HCT116 (cell line): ENCODE measurements at regions not wholly inside any gene's neighbourhood (a gene's known extent, or its start where the extent isn't known, plus 50 kb on each side); places are given as distances from the start of the nearest gene placed in this dataset.
A peak's percentile ranks its signal among the peaks of the same experiment; 100 is the strongest.

Experiments used
- ATAC-seq: fragments of 200-7000 bp; cut with Tn5 transposase; 2 replicates; pipeline ENCODE4 v1.9.1; 2020; ENCODE audit warnings: mild to moderate bottlenecking, moderate library complexity
- BruUV-seq: library from RNA; stranded (reverse); fragments of 400-500 nt; replicated peaks from 2 replicates; lab custom pipeline; 2021; lab: Mats Ljungman, UMichigan
- CTCF ChIA-PET: fragments of 300-600 bp; sonication (Branson Sonifier 250); formaldehyde crosslinking; loops from one replicate; lab custom pipeline; 2021; ENCODE audit warnings: antibody characterized with exemption; lab: Charles Lee
- POLR2A ChIA-PET: fragments of 300-600, 350-600 bp; sonication (Branson Sonifier 250); formaldehyde crosslinking; loops from one replicate; lab custom pipeline; 2021; ENCODE audit warnings: antibody characterized with exemption; lab: Charles Lee
- RAD21 ChIA-PET, 2 experiments: fragments of 300-600 bp; sonication (Branson Sonifier 250); formaldehyde crosslinking; loops; one replicate each; lab custom pipeline; 2023; ENCODE audit warnings: low total read pairs in 2 of 2; ENCODE audit not compliant: uncharacterized antibody in 2 of 2, unreplicated experiment in 2 of 2, low non-redundant PET in 1 of 2; lab: Charles Lee
- DNase-seq: peaks from one replicate; pipeline ENCODE4 v3.0.0-alpha.2; 2010; ENCODE audit warnings: low read depth, low spot score
- H2AFZ ChIP-seq: fragments of 200-600 bp; shearing (Covaris generic), sonication (generic); 2 replicates; pipeline ENCODE4 v1.6.1; 2017; ENCODE audit warnings: low read depth, mixed run types, mixed read lengths, antibody characterized with exemption, low read length; ENCODE audit not compliant: poor library complexity, severe bottlenecking
- H3K27ac ChIP-seq: 2 replicates; pipeline ENCODE4 v1.5.1; 2012; ENCODE audit warnings: low read depth, low read length
- H3K27me3 ChIP-seq: fragments of 200-600 bp; sonication (generic); 2 replicates; pipeline ENCODE4 v1.6.1; 2016; ENCODE audit warnings: mixed run types, low read length, mixed read lengths; ENCODE audit not compliant: insufficient read depth
- H3K36me3 ChIP-seq, 2 experiments: fragments of 200-500 bp in 1 of 2; fragments of 200-600 bp in 1 of 2; sonication (Bioruptor generic) in 1 of 2; sonication (generic) in 1 of 2; 2 replicates each; pipeline versions ENCODE4 v1.5.1 to v1.6.1; 2014 to 2016; ENCODE audit warnings: low read length in 2 of 2, inconsistent platforms in 1 of 2, mixed read lengths in 1 of 2, mixed run types in 1 of 2; ENCODE audit not compliant: insufficient read depth in 2 of 2, control insufficient read depth in 1 of 2
- H3K4me1 ChIP-seq, 2 experiments: fragments of 200-600 bp in 1 of 2; sonication (generic) in 1 of 2; 2 replicates each; pipeline versions ENCODE4 v1.5.1 to v1.6.1; 2012 to 2017; ENCODE audit warnings: low read length in 2 of 2, inconsistent platforms in 1 of 2, mild to moderate bottlenecking in 1 of 2, mixed read lengths in 1 of 2, mixed run types in 1 of 2, moderate library complexity in 1 of 2; ENCODE audit not compliant: insufficient read depth in 2 of 2, control insufficient read depth in 1 of 2
- H3K4me2 ChIP-seq: fragments of 200-600 bp; sonication (generic); 2 replicates; pipeline ENCODE4 v1.6.1; 2017; ENCODE audit warnings: mixed run types, low read length, mixed read lengths
- H3K4me3 ChIP-seq, 2 experiments: fragments of 200-600 bp in 1 of 2; sonication (generic) in 1 of 2; replicated peaks in 1 of 2; 2 replicates each; pipeline ENCODE4 v1.5.1; 2011 to 2016; ENCODE audit warnings: low read length in 2 of 2, control low read depth in 1 of 2, low read depth in 1 of 2, mild to moderate bottlenecking in 1 of 2, mixed read lengths in 1 of 2, mixed run types in 1 of 2
- H3K79me2 ChIP-seq: fragments of 200-600 bp; sonication (generic); 2 replicates; pipeline ENCODE4 v1.6.1; 2017; ENCODE audit warnings: mild to moderate bottlenecking, mixed run types, low read length, moderate library complexity, mixed read lengths; ENCODE audit not compliant: insufficient read depth
- H3K9ac ChIP-seq: fragments of 200-600 bp; sonication (generic); 2 replicates; pipeline ENCODE4 v1.6.1; 2016; ENCODE audit warnings: low read length, mixed read lengths
- H3K9me2 ChIP-seq: fragments of 200-600 bp; sonication (generic), shearing (Covaris generic); 2 replicates; pipeline ENCODE4 v1.6.1; 2017; ENCODE audit warnings: mixed run types, mild to moderate bottlenecking, moderate library complexity; ENCODE audit not compliant: insufficient read depth
- H3K9me3 ChIP-seq, 2 experiments: fragments of 200-500 bp in 1 of 2; fragments of 200-600 bp in 1 of 2; sonication (Bioruptor generic) in 1 of 2; sonication (generic) in 1 of 2; 2 replicates each; pipeline ENCODE4 v1.6.1; 2014 to 2017; ENCODE audit warnings: low read length in 2 of 2, mixed read lengths in 2 of 2, inconsistent platforms in 1 of 2, low read depth in 1 of 2, mild to moderate bottlenecking in 1 of 2, mixed run types in 1 of 2, moderate library complexity in 1 of 2; ENCODE audit not compliant: control insufficient read depth in 1 of 2, insufficient read depth in 1 of 2
- H4K20me1 ChIP-seq: fragments of 200-600 bp; sonication (generic), shearing (Covaris generic); 2 replicates; pipeline ENCODE4 v1.6.1; 2017; ENCODE audit warnings: mixed run types, mild to moderate bottlenecking, moderate library complexity; ENCODE audit not compliant: insufficient read depth
- ELF1 ChIP-seq: IDR thresholded peaks from 2 replicates; pipeline ENCODE4 v1.6.1; 2012; ENCODE audit warnings: low read depth, borderline replicate concordance
- EZH2 ChIP-seq: fragments of 200-600 bp; sonication (generic); IDR thresholded peaks from 2 replicates; pipeline ENCODE4 v1.6.1; 2017; ENCODE audit warnings: antibody characterized with exemption, mixed run types
- JUND ChIP-seq: IDR thresholded peaks from 2 replicates; pipeline ENCODE4 v1.6.1; 2012
- RAD21 ChIP-seq: IDR thresholded peaks from 2 replicates; pipeline ENCODE4 v1.6.1; 2012; ENCODE audit warnings: low read depth, mild to moderate bottlenecking
- TCF7L2 ChIP-seq: IDR thresholded peaks from 2 replicates; pipeline ENCODE4 v1.7.0; 2011; ENCODE audit warnings: borderline replicate concordance, inconsistent platforms; ENCODE audit not compliant: insufficient read depth, insufficient read length; ENCODE audit errors: extremely low read depth
- ZFX ChIP-seq: fragments of 450-650 bp; IDR thresholded peaks from 2 replicates; pipeline ENCODE4 v1.6.1; 2017
- intact Hi-C: fragments of 100-400 bp; cut with micrococcal nuclease; formaldehyde crosslinking; loops from 2 replicates; pipeline ENCODE4 v1.10.0; 2022
- TF ChIP-seq, protein P1 (sequence below), 3 experiments: fragments of 200-600 bp in 1 of 3; sonication (generic) in 1 of 3; IDR thresholded peaks in 2 of 3; conservative IDR thresholded peaks in 1 of 3; 2 replicates each; pipeline ENCODE4 v1.5.1; 2012 to 2017; ENCODE audit warnings: low read depth in 2 of 3, low read length in 2 of 3, antibody characterized with exemption in 1 of 3, borderline replicate concordance in 1 of 3, control low read depth in 1 of 3, mild to moderate bottlenecking in 1 of 3, mixed read lengths in 1 of 3, mixed run types in 1 of 3, moderate library complexity in 1 of 3; ENCODE audit not compliant: insufficient read depth in 1 of 3

DNA sequence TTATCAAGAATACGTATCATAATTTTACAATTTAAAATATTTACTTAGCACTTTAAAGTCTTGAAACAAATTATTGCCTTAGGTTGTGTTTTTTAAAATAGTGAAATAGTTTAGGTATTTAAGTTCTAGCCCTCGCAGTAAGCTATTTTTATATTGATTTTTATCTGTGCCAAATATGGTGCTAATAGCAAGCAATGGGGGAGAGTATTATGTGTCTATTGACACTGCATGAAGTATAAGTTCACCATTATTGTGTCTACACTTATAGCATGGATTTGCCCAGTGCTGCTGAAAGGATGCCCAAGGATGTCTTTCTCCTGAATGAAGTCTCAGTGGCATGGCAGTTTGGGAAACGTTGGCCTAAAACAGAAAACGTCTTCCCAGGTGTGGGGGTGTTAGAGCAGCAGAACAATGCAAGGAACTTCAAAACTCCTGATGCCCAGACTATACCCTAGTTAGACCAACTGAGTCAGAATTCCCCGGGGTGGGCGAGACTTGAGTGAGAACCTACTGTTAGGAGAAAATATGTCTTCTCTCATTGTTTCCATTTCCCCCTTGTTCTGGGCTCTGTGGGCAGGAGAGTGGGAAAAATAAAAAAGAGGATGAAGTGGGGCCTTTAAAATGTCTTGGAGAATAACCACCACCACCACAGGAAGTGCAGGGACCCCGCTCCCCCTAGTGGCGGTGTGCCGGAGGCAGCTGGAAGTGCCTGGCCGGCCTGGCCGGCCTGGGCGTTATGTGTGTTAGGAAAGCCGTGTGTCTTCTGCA lies 104.2 kb upstream of the SLC7A14 start:
- Histone ChIP-seq H3K27ac (no peak overlapping the region; the same call in 1 of the 2 replicates), H3K27me3 (no peaks in the 10 kb centered on the region), H3K79me2 (no peaks in the 10 kb centered on the region), H3K9me2 (no peaks in the 10 kb centered on the region), H4K20me1 (no peaks in the 10 kb centered on the region), H2AFZ (peak overlapping the region; percentile 96), H3K4me3 (no peak overlapping the region), H3K9me3 (no peaks in the 10 kb centered on the region), H3K4me1 (peaks cover 11 to 18% of the 10 kb centered on the region in 2 experiments)
- RAD21 ChIA-PET, result interaction anchor here (1.0 to 1.8 kb wide), 3 partner anchors 119 to 276 kb away, joined by 3 to 10 read pairs (median 3); no protein-coding TSS in a partner anchor
- POLR2A ChIA-PET, result interaction anchor here (1.2 kb wide), 1 partner anchor 11 kb away, joined by 3 read pairs; no protein-coding TSS in a partner anchor
- CTCF ChIA-PET, result interaction anchor here (0.7 to 3.2 kb wide), 8 partner anchors 9 to 276 kb away, joined by 3 to 14 read pairs (median 3); no protein-coding TSS in a partner anchor
- BruUV-seq, result no TSS peak
- ATAC-seq (peak; percentile 94), DNase-seq (peak; percentile 34)
- TF ChIP-seq TCF7L2 (no peak), ELF1 (0 out of 2 replicates have a peak, but pooled peaks have one; percentile 7), ZFX (peak; percentile 20; the same call in 1 of the 2 replicates), RAD21 (peak; percentile 75), JUND (no peak), EZH2 (no peak)
- TF ChIP-seq, protein P1, sequence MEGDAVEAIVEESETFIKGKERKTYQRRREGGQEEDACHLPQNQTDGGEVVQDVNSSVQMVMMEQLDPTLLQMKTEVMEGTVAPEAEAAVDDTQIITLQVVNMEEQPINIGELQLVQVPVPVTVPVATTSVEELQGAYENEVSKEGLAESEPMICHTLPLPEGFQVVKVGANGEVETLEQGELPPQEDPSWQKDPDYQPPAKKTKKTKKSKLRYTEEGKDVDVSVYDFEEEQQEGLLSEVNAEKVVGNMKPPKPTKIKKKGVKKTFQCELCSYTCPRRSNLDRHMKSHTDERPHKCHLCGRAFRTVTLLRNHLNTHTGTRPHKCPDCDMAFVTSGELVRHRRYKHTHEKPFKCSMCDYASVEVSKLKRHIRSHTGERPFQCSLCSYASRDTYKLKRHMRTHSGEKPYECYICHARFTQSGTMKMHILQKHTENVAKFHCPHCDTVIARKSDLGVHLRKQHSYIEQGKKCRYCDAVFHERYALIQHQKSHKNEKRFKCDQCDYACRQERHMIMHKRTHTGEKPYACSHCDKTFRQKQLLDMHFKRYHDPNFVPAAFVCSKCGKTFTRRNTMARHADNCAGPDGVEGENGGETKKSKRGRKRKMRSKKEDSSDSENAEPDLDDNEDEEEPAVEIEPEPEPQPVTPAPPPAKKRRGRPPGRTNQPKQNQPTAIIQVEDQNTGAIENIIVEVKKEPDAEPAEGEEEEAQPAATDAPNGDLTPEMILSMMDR (IDR thresholded peaks at IDR 0.05 in 2 of 3, conservative IDR thresholded peaks at IDR 0.05 in 1 of 3; ENCODE audit: borderline replicate concordance in 1 of 3, insufficient read depth in 1 of 3, low read depth in 2 of 3, low read length in 2 of 3), result peak; percentile 58 to 94 (median 78); a peak in 5 of 6 replicates
- TF ChIP-seq, all 23 proteins: peak for 4
- Histone ChIP-seq H3K36me3 (no peaks in the 10 kb centered on the region), H3K4me2 (peak overlapping the region; percentile 58), H3K9ac (no peak overlapping the region)
- intact Hi-C loops, result loop anchor here (1.0 to 2.0 kb wide), 2 partner anchors 119 to 276 kb away; no protein-coding TSS in a partner anchor
